H1 (cell line): ENCODE measurements at regions not wholly inside any gene's neighbourhood (a gene's known extent, or its start where the extent isn't known, plus 50 kb on each side); places are given as distances from the start of the nearest gene placed in this dataset.
"Not testable (repeated sequence)": the region's sequence is repeated elsewhere in the genome, so short reads cannot be mapped to it uniquely, and the experiment has no call there.

Experiments
- JUN ChIP-seq: IDR thresholded peaks from 2 replicates; pipeline ENCODE4 v1.6.1; 2011; ENCODE audit warnings: low read depth, mild to moderate bottlenecking, improper control_type of control experiment, low read length
- POLR2AphosphoS5 ChIP-seq: IDR thresholded peaks from 2 replicates; pipeline ENCODE4 v1.6.1; 2011; ENCODE audit warnings: low read depth, low read length
- TF ChIP-seq, protein P1 (sequence below), 3 experiments: IDR thresholded peaks; 1 replicate in 2 of 3; 2 replicates in 1 of 3; pipeline versions ENCODE4 v1.5.1 to v1.6.1; 2011; ENCODE audit warnings: low read length in 3 of 3, mild to moderate bottlenecking in 3 of 3, inconsistent platforms in 2 of 3, low read depth in 1 of 3, moderate library complexity in 1 of 3; ENCODE audit not compliant: insufficient read depth in 1 of 3; ENCODE audit errors: control extremely low read depth in 1 of 3

DNA sequence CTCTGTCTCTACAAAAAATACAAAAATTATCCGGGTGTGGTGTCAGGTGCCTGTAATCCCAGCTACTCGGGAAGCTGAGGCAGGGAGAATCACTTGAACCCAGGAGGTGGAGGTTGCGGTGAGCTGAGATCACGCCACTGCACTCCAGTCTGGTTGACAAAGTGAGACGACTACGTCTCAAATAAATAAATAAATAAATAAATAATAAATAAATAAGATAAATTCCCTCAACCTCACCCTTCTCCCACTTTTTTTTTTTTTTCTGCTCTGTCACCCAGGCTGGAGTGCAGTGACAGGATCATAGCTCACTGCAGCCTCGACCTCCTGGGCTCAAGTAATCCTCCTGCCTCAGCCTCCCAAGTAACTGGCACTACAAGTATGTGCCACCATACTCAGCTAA is 125.9 kb upstream of the CACNA1A start:
- not testable (repeated sequence) for TF ChIP-seq JUN, POLR2AphosphoS5
- TF ChIP-seq, protein P1, sequence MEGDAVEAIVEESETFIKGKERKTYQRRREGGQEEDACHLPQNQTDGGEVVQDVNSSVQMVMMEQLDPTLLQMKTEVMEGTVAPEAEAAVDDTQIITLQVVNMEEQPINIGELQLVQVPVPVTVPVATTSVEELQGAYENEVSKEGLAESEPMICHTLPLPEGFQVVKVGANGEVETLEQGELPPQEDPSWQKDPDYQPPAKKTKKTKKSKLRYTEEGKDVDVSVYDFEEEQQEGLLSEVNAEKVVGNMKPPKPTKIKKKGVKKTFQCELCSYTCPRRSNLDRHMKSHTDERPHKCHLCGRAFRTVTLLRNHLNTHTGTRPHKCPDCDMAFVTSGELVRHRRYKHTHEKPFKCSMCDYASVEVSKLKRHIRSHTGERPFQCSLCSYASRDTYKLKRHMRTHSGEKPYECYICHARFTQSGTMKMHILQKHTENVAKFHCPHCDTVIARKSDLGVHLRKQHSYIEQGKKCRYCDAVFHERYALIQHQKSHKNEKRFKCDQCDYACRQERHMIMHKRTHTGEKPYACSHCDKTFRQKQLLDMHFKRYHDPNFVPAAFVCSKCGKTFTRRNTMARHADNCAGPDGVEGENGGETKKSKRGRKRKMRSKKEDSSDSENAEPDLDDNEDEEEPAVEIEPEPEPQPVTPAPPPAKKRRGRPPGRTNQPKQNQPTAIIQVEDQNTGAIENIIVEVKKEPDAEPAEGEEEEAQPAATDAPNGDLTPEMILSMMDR (IDR thresholded peaks at IDR 0.05; ENCODE audit: control extremely low read depth in 1 of 3, insufficient read depth in 1 of 3, low read depth in 1 of 3, low read length in 3 of 3): not testable (repeated sequence)
